DND-41 (cell line): ENCODE measurements at regions not wholly inside any gene's neighbourhood (a gene's known extent, or its start where the extent isn't known, plus 50 kb on each side); places are given as distances from the start of the nearest gene placed in this dataset.
"Not testable (repeated sequence)": the region's sequence is repeated elsewhere in the genome, so short reads cannot be mapped to it uniquely, and the experiment has no call there.

Experiments
- CTCF ChIP-seq: IDR thresholded peaks from 2 replicates; pipeline ENCODE4 v1.5.1; 2012; ENCODE audit warnings: borderline replicate concordance, low read length, moderate library complexity, mild to moderate bottlenecking; ENCODE audit not compliant: poor library complexity, severe bottlenecking; ENCODE audit errors: extremely low read depth
- EZH2 ChIP-seq: IDR thresholded peaks from 3 replicates; pipeline ENCODE4 v1.6.1; 2012; ENCODE audit warnings: borderline replicate concordance, low read depth, mild to moderate bottlenecking, moderate library complexity, low read length, inconsistent platforms; ENCODE audit not compliant: severe bottlenecking

- TF ChIP-seq CTCF: peak; percentile 59
- TF ChIP-seq EZH2: not testable (repeated sequence)
These were observed 118.0 kb upstream of the ALDH3B2 start for GRCh38 chr11:67792273-67792990.
